ENCODE measurements at regions not wholly inside any gene's neighbourhood (a gene's known extent, or its start where the extent isn't known, plus 50 kb on each side); places are given as distances from the start of the nearest gene placed in this dataset.

DNA sequence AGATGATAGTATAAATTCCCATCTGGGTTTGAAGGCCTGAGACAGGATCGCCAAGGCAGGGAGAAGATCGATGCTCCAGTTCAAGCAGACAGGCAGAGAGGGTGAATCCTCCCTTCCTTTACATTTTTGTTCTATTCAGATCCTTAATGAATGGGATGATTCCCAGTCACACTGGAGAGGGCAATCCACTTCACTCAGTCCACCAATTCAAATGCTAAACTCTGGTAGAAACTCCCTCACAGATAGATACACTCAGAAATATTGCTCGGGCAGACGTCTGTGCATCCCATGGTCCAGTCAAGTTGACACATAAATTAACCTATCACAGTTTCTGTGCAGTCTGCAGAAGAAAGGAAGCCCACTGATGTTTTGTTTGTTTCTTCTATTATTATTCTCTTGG lies 193.1 kb upstream of the ZNF462 start (continued):
- no peak for TF ChIP-seq RXRA (IDR thresholded peaks at IDR 0.05)

DNA sequence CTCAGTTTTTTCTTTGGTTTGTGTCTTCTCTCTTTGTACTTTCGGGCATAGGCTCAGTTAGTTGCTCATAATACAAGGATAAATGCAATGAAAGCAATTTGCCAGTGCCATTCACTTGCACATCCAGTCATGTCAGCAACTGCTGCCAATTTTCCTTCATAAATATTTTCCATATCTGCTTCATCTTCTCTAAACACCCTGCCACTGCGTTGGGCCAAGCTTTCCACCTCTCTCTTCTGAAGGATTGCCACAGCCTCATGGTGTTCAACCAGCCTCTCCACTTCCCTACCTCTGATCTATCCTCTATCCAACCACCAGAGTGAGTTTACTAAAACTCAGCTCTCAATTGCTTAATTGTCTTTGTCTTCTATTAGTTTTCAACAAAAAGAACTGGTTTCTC lies 192.5 kb upstream of the ZNF462 start:
- TF ChIP-seq FOXA1 (IDR thresholded peaks at IDR 0.05) (no peak), FOXA2 (IDR thresholded peaks at IDR 0.05) (no peak), TAF1 (conservative IDR thresholded peaks at IDR 0.05) (no peak), YY1 (IDR thresholded peaks at IDR 0.05) (no peak), HNF4A (conservative IDR thresholded peaks at IDR 0.05) (no peak), RXRA (IDR thresholded peaks at IDR 0.05) (no peak), HNF4G (IDR thresholded peaks at IDR 0.05) (no peak), SP1 (IDR thresholded peaks at IDR 0.05) (no peak), NR2F2 (IDR thresholded peaks at IDR 0.05) (no peak), RAD21 (IDR thresholded peaks at IDR 0.05) (no peak), JUND (IDR thresholded peaks at IDR 0.05) (no peak), EGR1 (IDR thresholded peaks at IDR 0.05; ENCODE audit: low read depth in 2 of 2) (no peak), GABPA (IDR thresholded peaks at IDR 0.05 in 1 of 2, conservative IDR thresholded peaks at IDR 0.05 in 1 of 2) (no peak)
- TF ChIP-seq, protein P1, sequence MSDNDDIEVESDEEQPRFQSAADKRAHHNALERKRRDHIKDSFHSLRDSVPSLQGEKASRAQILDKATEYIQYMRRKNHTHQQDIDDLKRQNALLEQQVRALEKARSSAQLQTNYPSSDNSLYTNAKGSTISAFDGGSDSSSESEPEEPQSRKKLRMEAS (IDR thresholded peaks at IDR 0.05) = no peak
- TF ChIP-seq, protein P2, sequence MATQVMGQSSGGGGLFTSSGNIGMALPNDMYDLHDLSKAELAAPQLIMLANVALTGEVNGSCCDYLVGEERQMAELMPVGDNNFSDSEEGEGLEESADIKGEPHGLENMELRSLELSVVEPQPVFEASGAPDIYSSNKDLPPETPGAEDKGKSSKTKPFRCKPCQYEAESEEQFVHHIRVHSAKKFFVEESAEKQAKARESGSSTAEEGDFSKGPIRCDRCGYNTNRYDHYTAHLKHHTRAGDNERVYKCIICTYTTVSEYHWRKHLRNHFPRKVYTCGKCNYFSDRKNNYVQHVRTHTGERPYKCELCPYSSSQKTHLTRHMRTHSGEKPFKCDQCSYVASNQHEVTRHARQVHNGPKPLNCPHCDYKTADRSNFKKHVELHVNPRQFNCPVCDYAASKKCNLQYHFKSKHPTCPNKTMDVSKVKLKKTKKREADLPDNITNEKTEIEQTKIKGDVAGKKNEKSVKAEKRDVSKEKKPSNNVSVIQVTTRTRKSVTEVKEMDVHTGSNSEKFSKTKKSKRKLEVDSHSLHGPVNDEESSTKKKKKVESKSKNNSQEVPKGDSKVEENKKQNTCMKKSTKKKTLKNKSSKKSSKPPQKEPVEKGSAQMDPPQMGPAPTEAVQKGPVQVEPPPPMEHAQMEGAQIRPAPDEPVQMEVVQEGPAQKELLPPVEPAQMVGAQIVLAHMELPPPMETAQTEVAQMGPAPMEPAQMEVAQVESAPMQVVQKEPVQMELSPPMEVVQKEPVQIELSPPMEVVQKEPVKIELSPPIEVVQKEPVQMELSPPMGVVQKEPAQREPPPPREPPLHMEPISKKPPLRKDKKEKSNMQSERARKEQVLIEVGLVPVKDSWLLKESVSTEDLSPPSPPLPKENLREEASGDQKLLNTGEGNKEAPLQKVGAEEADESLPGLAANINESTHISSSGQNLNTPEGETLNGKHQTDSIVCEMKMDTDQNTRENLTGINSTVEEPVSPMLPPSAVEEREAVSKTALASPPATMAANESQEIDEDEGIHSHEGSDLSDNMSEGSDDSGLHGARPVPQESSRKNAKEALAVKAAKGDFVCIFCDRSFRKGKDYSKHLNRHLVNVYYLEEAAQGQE (IDR thresholded peaks at IDR 0.05) = no peak
- TF ChIP-seq, protein P3, sequence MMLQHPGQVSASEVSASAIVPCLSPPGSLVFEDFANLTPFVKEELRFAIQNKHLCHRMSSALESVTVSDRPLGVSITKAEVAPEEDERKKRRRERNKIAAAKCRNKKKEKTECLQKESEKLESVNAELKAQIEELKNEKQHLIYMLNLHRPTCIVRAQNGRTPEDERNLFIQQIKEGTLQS (IDR thresholded peaks at IDR 0.05) = no peak
- TF ChIP-seq, protein P4, sequence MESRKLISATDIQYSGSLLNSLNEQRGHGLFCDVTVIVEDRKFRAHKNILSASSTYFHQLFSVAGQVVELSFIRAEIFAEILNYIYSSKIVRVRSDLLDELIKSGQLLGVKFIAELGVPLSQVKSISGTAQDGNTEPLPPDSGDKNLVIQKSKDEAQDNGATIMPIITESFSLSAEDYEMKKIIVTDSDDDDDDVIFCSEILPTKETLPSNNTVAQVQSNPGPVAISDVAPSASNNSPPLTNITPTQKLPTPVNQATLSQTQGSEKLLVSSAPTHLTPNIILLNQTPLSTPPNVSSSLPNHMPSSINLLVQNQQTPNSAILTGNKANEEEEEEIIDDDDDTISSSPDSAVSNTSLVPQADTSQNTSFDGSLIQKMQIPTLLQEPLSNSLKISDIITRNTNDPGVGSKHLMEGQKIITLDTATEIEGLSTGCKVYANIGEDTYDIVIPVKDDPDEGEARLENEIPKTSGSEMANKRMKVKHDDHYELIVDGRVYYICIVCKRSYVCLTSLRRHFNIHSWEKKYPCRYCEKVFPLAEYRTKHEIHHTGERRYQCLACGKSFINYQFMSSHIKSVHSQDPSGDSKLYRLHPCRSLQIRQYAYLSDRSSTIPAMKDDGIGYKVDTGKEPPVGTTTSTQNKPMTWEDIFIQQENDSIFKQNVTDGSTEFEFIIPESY (IDR thresholded peaks at IDR 0.05) = no peak
- TF ChIP-seq, protein P5, sequence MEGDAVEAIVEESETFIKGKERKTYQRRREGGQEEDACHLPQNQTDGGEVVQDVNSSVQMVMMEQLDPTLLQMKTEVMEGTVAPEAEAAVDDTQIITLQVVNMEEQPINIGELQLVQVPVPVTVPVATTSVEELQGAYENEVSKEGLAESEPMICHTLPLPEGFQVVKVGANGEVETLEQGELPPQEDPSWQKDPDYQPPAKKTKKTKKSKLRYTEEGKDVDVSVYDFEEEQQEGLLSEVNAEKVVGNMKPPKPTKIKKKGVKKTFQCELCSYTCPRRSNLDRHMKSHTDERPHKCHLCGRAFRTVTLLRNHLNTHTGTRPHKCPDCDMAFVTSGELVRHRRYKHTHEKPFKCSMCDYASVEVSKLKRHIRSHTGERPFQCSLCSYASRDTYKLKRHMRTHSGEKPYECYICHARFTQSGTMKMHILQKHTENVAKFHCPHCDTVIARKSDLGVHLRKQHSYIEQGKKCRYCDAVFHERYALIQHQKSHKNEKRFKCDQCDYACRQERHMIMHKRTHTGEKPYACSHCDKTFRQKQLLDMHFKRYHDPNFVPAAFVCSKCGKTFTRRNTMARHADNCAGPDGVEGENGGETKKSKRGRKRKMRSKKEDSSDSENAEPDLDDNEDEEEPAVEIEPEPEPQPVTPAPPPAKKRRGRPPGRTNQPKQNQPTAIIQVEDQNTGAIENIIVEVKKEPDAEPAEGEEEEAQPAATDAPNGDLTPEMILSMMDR (IDR thresholded peaks at IDR 0.05; ENCODE audit: low read depth, low read length, missing input control) = no peak
- Histone ChIP-seq H3K4me3 (ENCODE audit: low read depth in 1 of 3, low read length in 3 of 3) (no peak overlapping the region), H3K36me3 (ENCODE audit: control insufficient read depth in 4 of 4, insufficient read depth in 3 of 4, low read depth in 1 of 4, low read length in 3 of 4) (no peaks in the 10 kb centered on the region), H3K27me3 (ENCODE audit: control insufficient read depth in 4 of 4, insufficient read depth in 4 of 4, low read length in 3 of 4) (no peaks in the 10 kb centered on the region), H3K27ac (ENCODE audit: low read depth in 1 of 2, low read length in 2 of 2) (no peak overlapping the region), H3K4me1 (ENCODE audit: control insufficient read depth in 4 of 4, insufficient read depth in 4 of 4, low read length in 3 of 4) (no peaks in the 10 kb centered on the region), H3K9me3 (ENCODE audit: control insufficient read depth in 4 of 4, low read length in 3 of 4) (no peaks in the 10 kb centered on the region), H3K9ac (ENCODE audit: low read depth in 1 of 2, low read length in 2 of 2) (no peak overlapping the region)
- WGBS = 86% methylated on average over 2 of the region's 2 CpGs
- DNase-seq (ENCODE audit: low spot score) = no peak

Measured in liver (tissue), 8 donors.